ENCODE measurements at regions not wholly inside any gene's neighbourhood (a gene's known extent, or its start where the extent isn't known, plus 50 kb on each side); places are given as distances from the start of the nearest gene placed in this dataset.
"Not testable (repeated sequence)": the region's sequence is repeated elsewhere in the genome, so short reads cannot be mapped to it uniquely, and the experiment has no call there.

DNA sequence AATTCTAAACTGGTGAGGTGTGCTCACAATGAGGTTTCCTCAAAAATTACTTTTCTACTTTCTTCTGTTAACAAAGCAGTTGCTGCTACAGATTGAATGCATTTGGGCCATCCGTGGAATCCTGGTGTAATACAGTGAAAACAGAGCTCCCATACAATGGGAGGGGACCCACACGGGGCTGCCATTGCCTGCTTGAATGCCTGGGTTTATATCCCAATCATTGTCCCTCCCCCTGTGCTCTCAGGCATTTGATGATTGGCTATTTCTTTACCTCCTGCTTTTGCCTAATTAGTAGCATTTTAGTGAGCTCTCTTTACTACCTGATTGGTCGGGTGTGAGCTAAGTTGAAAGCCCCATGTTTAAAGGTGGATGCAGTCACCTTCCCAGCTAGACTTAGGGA lies 52.9 kb upstream of the CSF1 start:
- not testable (repeated sequence) for H3K4me1 ChIP-seq (ENCODE audit: control insufficient read depth in 4 of 4, insufficient read depth in 4 of 4, low read length in 3 of 4); H3K36me3 ChIP-seq (ENCODE audit: control insufficient read depth in 4 of 4, insufficient read depth in 3 of 4, low read depth in 1 of 4, low read length in 3 of 4); H3K9me3 ChIP-seq (ENCODE audit: control insufficient read depth in 4 of 4, low read length in 3 of 4); H3K4me3 ChIP-seq (ENCODE audit: low read depth in 1 of 3, low read length in 3 of 3); H3K27ac ChIP-seq (ENCODE audit: low read depth in 1 of 2, low read length in 2 of 2); H3K9ac ChIP-seq (ENCODE audit: low read depth in 1 of 2, low read length in 2 of 2); DNase-seq (ENCODE audit: low spot score); H3K27me3 ChIP-seq (ENCODE audit: control insufficient read depth in 4 of 4, insufficient read depth in 4 of 4, low read length in 3 of 4)
- WGBS = 70% methylated on average over 3 of the region's 3 CpGs

DNA sequence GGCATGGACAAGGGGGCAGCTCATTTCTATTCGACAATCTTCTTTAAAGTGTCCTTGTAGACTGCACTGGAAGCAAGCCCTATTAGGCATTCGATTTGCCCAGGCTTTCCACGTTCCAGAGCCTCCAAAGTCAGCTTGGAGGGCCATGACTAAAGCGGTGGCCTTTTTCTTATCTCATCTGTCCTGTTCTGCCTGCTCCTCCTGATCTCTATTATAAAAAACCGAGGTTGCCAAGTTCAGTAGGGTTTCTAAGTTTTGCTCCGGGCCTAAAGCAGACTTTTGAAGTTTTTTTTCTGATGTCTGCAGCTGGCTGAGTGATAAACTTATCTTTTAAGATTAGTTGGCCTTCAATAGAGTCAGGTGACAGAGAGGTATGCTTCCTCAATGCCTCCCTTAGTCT lies 54.7 kb upstream of the CSF1 start:
- H3K27ac ChIP-seq (ENCODE audit: low read depth in 1 of 2, low read length in 2 of 2); H3K4me3 ChIP-seq (ENCODE audit: low read depth in 1 of 3, low read length in 3 of 3); H3K9ac ChIP-seq (ENCODE audit: low read depth in 1 of 2, low read length in 2 of 2); H3K4me1 ChIP-seq (ENCODE audit: control insufficient read depth in 4 of 4, insufficient read depth in 4 of 4, low read length in 3 of 4); H3K36me3 ChIP-seq (ENCODE audit: control insufficient read depth in 4 of 4, insufficient read depth in 3 of 4, low read depth in 1 of 4, low read length in 3 of 4); H3K27me3 ChIP-seq (ENCODE audit: control insufficient read depth in 4 of 4, insufficient read depth in 4 of 4, low read length in 3 of 4); DNase-seq (ENCODE audit: low spot score); H3K9me3 ChIP-seq (ENCODE audit: control insufficient read depth in 4 of 4, low read length in 3 of 4): not testable (repeated sequence)
- WGBS = 84% methylated on average over 6 of the region's 6 CpGs

DNA sequence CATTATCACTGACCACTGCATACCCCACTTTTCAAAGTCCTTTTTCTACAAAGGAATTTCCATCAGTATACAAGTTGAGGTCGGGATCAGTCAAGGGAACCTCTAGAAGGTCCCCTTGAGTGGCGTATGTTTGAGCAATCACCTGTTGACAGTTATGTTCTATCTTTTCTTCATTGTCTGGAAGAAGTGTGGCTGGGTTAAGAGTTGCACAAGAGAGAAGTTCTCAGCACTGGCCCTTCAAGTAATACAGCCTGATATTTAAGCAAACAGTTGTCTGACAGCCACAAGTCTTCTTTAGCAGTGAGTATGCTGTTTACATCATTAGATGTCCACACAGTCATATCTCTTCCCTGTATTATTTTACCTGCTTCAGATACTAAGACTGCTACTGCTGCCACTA lies 56.7 kb upstream of the CSF1 start:
- not testable (repeated sequence) for H3K9me3 ChIP-seq (ENCODE audit: control insufficient read depth in 4 of 4, low read length in 3 of 4); DNase-seq (ENCODE audit: low spot score); H3K9ac ChIP-seq (ENCODE audit: low read depth in 1 of 2, low read length in 2 of 2); H3K4me3 ChIP-seq (ENCODE audit: low read depth in 1 of 3, low read length in 3 of 3); H3K27ac ChIP-seq (ENCODE audit: low read depth in 1 of 2, low read length in 2 of 2); H3K27me3 ChIP-seq (ENCODE audit: control insufficient read depth in 4 of 4, insufficient read depth in 4 of 4, low read length in 3 of 4); H3K36me3 ChIP-seq (ENCODE audit: control insufficient read depth in 4 of 4, insufficient read depth in 3 of 4, low read depth in 1 of 4, low read length in 3 of 4); H3K4me1 ChIP-seq (ENCODE audit: control insufficient read depth in 4 of 4, insufficient read depth in 4 of 4, low read length in 3 of 4)
- 83% methylated on average over 2 of the region's 2 CpGs for WGBS

GRCh38 chr1:109852221-109853015 lies 58.2 kb upstream of the CSF1 start:
- not testable (repeated sequence) for H3K36me3 ChIP-seq (ENCODE audit: control insufficient read depth in 4 of 4, insufficient read depth in 3 of 4, low read depth in 1 of 4, low read length in 3 of 4); H3K9me3 ChIP-seq (ENCODE audit: control insufficient read depth in 4 of 4, low read length in 3 of 4); H3K4me3 ChIP-seq (ENCODE audit: low read depth in 1 of 3, low read length in 3 of 3); DNase-seq (ENCODE audit: low spot score); H3K27me3 ChIP-seq (ENCODE audit: control insufficient read depth in 4 of 4, insufficient read depth in 4 of 4, low read length in 3 of 4); H3K9ac ChIP-seq (ENCODE audit: low read depth in 1 of 2, low read length in 2 of 2); H3K4me1 ChIP-seq (ENCODE audit: control insufficient read depth in 4 of 4, insufficient read depth in 4 of 4, low read length in 3 of 4); H3K27ac ChIP-seq (ENCODE audit: low read depth in 1 of 2, low read length in 2 of 2)
- TF ChIP-seq JUND (IDR thresholded peaks at IDR 0.05) = peak in 1 of 2 donors; percentile 22
- WGBS = 90% methylated on average over 12 of the region's 12 CpGs

GRCh38 chr1:109850827-109851226 lies 59.8 kb upstream of the CSF1 start:
- no peak for DNase-seq (ENCODE audit: low spot score)
- Histone ChIP-seq H3K4me3 (ENCODE audit: low read depth in 1 of 3, low read length in 3 of 3) (no peak overlapping the region), H3K27me3 (ENCODE audit: control insufficient read depth in 4 of 4, insufficient read depth in 4 of 4, low read length in 3 of 4) (no peaks in the 10 kb centered on the region), H3K9me3 (ENCODE audit: control insufficient read depth in 4 of 4, low read length in 3 of 4) (no peaks in the 10 kb centered on the region), H3K9ac (ENCODE audit: low read depth in 1 of 2, low read length in 2 of 2) (no peak overlapping the region), H3K36me3 (ENCODE audit: control insufficient read depth in 4 of 4, insufficient read depth in 3 of 4, low read depth in 1 of 4, low read length in 3 of 4) (no peaks in the 10 kb centered on the region), H3K4me1 (ENCODE audit: control insufficient read depth in 4 of 4, insufficient read depth in 4 of 4, low read length in 3 of 4) (no peaks in the 10 kb centered on the region), H3K27ac (ENCODE audit: low read depth in 1 of 2, low read length in 2 of 2) (no peak overlapping the region)
- WGBS = 90% methylated on average over 4 of the region's 4 CpGs
- TF ChIP-seq FOXA2 (IDR thresholded peaks at IDR 0.05) (no peak), TAF1 (conservative IDR thresholded peaks at IDR 0.05) (no peak), HNF4A (conservative IDR thresholded peaks at IDR 0.05) (no peak), NR2F2 (IDR thresholded peaks at IDR 0.05) (no peak), RXRA (IDR thresholded peaks at IDR 0.05) (no peak), YY1 (IDR thresholded peaks at IDR 0.05) (no peak), FOXA1 (IDR thresholded peaks at IDR 0.05) (no peak), ATF3 (IDR thresholded peaks at IDR 0.05) (no peak)
- TF ChIP-seq, protein P1, sequence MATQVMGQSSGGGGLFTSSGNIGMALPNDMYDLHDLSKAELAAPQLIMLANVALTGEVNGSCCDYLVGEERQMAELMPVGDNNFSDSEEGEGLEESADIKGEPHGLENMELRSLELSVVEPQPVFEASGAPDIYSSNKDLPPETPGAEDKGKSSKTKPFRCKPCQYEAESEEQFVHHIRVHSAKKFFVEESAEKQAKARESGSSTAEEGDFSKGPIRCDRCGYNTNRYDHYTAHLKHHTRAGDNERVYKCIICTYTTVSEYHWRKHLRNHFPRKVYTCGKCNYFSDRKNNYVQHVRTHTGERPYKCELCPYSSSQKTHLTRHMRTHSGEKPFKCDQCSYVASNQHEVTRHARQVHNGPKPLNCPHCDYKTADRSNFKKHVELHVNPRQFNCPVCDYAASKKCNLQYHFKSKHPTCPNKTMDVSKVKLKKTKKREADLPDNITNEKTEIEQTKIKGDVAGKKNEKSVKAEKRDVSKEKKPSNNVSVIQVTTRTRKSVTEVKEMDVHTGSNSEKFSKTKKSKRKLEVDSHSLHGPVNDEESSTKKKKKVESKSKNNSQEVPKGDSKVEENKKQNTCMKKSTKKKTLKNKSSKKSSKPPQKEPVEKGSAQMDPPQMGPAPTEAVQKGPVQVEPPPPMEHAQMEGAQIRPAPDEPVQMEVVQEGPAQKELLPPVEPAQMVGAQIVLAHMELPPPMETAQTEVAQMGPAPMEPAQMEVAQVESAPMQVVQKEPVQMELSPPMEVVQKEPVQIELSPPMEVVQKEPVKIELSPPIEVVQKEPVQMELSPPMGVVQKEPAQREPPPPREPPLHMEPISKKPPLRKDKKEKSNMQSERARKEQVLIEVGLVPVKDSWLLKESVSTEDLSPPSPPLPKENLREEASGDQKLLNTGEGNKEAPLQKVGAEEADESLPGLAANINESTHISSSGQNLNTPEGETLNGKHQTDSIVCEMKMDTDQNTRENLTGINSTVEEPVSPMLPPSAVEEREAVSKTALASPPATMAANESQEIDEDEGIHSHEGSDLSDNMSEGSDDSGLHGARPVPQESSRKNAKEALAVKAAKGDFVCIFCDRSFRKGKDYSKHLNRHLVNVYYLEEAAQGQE (IDR thresholded peaks at IDR 0.05) = no peak
- TF ChIP-seq, protein P2, sequence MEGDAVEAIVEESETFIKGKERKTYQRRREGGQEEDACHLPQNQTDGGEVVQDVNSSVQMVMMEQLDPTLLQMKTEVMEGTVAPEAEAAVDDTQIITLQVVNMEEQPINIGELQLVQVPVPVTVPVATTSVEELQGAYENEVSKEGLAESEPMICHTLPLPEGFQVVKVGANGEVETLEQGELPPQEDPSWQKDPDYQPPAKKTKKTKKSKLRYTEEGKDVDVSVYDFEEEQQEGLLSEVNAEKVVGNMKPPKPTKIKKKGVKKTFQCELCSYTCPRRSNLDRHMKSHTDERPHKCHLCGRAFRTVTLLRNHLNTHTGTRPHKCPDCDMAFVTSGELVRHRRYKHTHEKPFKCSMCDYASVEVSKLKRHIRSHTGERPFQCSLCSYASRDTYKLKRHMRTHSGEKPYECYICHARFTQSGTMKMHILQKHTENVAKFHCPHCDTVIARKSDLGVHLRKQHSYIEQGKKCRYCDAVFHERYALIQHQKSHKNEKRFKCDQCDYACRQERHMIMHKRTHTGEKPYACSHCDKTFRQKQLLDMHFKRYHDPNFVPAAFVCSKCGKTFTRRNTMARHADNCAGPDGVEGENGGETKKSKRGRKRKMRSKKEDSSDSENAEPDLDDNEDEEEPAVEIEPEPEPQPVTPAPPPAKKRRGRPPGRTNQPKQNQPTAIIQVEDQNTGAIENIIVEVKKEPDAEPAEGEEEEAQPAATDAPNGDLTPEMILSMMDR (IDR thresholded peaks at IDR 0.05; ENCODE audit: low read depth, low read length, missing input control) = no peak
- TF ChIP-seq, protein P3, sequence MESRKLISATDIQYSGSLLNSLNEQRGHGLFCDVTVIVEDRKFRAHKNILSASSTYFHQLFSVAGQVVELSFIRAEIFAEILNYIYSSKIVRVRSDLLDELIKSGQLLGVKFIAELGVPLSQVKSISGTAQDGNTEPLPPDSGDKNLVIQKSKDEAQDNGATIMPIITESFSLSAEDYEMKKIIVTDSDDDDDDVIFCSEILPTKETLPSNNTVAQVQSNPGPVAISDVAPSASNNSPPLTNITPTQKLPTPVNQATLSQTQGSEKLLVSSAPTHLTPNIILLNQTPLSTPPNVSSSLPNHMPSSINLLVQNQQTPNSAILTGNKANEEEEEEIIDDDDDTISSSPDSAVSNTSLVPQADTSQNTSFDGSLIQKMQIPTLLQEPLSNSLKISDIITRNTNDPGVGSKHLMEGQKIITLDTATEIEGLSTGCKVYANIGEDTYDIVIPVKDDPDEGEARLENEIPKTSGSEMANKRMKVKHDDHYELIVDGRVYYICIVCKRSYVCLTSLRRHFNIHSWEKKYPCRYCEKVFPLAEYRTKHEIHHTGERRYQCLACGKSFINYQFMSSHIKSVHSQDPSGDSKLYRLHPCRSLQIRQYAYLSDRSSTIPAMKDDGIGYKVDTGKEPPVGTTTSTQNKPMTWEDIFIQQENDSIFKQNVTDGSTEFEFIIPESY (IDR thresholded peaks at IDR 0.05) = no peak

All from liver (tissue), 8 donors.